Activated CD4-positive, alpha-beta T cell treated with anti-CD3 and anti-CD28 coated beads, Interleukin-10, Interleukin-2, amounts not matched to agents 100 ng/mL and 50 ng/mL, durations not matched to agents 16 hours and 8 hours (primary cell): ENCODE measurements at regions not wholly inside any gene's neighbourhood (a gene's known extent, or its start where the extent isn't known, plus 50 kb on each side); places are given as distances from the start of the nearest gene placed in this dataset.
"Not testable (repeated sequence)": the region's sequence is repeated elsewhere in the genome, so short reads cannot be mapped to it uniquely, and the experiment has no call there.

Experiments
- DNase-seq: peaks from one replicate; pipeline ENCODE4 v3.0.0-alpha.2; 2020

DNA sequence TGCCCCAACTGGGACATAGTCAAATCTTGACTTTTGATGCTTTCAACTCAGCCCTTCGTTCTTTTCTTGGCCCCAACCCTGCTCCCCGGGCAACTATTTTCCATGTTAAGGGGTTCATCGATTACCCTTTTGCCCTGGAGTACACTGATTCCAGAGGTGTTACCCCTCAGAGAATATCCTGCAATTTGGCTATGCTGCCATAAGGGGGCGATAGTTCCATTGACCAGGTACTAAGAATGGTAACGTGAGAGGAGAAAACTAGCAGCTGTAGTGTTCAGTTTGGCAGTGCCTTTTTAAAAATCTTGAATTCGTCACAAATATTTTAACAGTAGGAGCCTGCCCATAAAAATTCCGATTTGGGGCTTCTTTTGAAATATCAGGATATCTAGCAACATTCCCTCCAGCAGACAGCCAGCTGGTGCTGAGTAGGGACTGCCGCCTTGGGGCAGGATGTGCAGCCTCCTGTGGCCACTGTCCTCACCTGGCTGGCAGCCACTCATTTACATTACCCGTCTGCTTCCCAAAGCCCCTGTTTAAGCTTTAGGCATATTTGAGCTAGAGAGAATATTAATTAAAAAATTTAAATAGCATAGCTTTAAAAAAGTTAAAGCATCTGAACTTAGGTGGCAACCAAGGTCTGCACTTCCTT lies 146.3 kb upstream of the SKOR2 start:
- DNase-seq, result peak; percentile 38

DNA sequence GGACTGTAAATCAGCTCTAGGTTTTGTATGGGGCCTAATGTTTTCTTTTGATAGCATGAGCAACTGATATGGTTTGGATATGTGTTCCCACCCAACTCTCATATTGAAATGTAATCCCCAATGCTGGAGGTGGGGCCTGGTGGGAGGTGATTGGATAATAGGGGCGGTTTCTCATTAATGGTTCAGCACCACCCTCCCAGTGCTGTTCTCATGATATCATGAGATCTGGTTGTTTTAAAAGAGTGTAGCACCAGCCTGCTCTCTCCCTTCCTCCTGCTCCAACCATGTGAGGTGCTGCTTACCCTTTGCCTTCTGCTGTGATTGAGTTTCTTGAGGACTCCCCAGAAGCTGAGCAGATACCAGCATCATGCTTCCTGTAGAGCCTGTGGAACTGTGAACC lies 140.2 kb upstream of the SKOR2 start:
- no peak for DNase-seq

- no peak for DNase-seq
Measured at GRCh38 chr18:47390410-47391024, 139.1 kb upstream of the SKOR2 start.

GRCh38 chr18:47389210-47389609 lies 137.8 kb upstream of the SKOR2 start:
- no peak for DNase-seq

DNA sequence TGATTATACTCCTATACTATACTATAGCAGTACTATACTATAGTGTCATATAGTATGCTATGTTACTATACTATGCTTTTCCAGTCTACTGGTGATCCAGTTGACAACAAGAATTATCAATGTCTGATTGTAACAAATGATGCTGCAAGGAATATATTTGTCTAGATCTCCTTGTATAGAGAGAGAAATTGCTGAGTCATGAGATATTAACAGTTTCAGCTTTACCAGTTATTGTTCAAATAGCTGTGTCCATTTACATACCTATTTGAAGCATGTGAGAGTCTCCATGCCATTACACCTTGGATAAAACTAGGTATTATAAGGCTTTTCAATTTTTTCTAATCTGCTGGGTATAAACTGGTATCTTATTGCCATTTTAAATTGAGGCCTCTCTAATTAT lies 136.4 kb upstream of the SKOR2 start:
- DNase-seq, result no peak

- no peak for DNase-seq
Measured at GRCh38 chr18:47383729-47384128, 132.3 kb upstream of the SKOR2 start.

GRCh38 chr18:47381975-47382570 lies 130.6 kb upstream of the SKOR2 start:
- no peak for DNase-seq

GRCh38 chr18:47380153-47380552 lies 128.7 kb upstream of the SKOR2 start:
- no peak for DNase-seq

GRCh38 chr18:47373465-47373864 lies 122.0 kb upstream of the SKOR2 start:
- no peak for DNase-seq

- DNase-seq, result no peak
Measured at GRCh38 chr18:47370052-47370451, 118.6 kb upstream of the SKOR2 start.

DNA sequence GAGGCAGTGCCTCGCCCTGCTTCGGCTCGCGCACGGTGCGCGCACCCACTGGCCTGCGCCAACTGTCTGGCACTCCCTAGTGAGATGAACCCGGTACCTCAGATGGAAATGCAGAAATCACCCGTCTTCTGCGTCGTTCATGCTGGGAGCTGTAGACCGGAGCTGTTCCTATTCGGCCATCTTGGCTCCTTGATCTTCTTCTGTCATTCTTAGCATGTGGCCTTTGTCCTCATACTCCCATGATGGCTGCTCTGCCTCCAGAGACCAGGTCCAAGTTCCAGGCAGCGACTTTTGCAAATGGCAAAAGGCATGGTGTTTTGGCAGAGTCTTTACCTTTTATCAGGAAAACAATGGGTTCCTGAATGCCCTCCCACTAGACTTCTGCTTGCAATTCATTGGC lies 102.6 kb upstream of the SKOR2 start:
- DNase-seq, result not testable (repeated sequence)

GRCh38 chr18:47346016-47346415 lies 94.6 kb upstream of the SKOR2 start:
- no peak for DNase-seq

GRCh38 chr18:47345291-47345690 lies 93.8 kb upstream of the SKOR2 start:
- DNase-seq, result no peak

DNA sequence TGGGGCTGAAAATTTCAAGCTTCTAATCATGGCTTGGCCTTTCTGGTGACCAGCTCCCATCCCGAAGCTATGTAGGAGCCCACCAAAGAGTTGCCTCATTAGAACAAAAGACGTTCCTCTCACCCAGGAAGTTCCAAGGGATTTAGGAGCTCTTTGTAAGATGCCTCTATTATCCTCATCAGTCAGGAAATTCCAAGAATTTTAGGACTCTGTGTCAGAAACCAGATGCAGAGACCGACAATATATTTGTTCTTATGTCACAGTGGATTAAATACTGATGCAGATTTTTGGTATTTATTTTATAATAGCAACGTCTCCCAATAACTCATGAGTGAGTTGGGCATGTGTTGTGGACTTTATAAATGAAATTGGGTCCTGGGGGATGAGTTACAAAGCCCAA lies 91.8 kb upstream of the SKOR2 start:
- DNase-seq, result no peak

DNA sequence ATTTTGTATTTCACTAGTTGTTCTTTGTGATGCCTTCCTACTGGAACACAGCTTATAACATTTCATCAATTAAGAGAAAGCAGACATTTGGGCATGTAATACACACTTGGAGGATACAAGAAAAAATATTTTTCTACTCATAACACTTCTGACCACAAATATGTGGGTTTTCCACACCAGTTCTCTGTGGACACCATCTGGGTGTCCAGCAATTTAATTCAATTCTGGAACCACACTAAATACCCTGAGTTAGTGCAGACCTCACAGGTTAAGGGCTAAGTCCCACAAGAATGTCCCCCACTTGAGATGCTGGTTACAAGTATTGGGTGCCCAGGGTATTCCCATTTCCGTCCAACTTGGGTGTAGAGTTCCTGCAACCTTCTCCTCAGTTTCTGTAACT lies 91.1 kb upstream of the SKOR2 start:
- no peak for DNase-seq

GRCh38 chr18:47341678-47342077 lies 90.2 kb upstream of the SKOR2 start:
- no peak for DNase-seq

DNA sequence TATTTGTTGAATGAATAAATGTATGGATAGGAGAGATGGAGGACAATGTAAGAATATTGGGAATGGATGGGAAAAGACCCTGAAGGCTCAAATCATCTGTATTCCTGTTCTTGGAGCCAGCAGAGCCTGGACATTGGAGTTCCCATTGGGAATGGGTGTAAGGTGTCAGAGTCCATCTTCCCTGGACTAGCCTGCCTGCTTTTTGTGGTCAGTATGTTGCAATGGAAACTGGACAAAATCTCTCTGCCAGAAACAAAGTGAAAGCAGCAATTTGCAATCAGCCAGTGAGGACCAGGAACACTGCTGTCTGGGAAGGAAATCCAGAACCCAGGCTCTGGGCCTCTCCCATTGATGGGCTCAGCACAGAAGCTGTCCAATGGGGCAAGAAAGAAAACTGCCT lies 83.5 kb upstream of the SKOR2 start:
- no peak for DNase-seq

DNA sequence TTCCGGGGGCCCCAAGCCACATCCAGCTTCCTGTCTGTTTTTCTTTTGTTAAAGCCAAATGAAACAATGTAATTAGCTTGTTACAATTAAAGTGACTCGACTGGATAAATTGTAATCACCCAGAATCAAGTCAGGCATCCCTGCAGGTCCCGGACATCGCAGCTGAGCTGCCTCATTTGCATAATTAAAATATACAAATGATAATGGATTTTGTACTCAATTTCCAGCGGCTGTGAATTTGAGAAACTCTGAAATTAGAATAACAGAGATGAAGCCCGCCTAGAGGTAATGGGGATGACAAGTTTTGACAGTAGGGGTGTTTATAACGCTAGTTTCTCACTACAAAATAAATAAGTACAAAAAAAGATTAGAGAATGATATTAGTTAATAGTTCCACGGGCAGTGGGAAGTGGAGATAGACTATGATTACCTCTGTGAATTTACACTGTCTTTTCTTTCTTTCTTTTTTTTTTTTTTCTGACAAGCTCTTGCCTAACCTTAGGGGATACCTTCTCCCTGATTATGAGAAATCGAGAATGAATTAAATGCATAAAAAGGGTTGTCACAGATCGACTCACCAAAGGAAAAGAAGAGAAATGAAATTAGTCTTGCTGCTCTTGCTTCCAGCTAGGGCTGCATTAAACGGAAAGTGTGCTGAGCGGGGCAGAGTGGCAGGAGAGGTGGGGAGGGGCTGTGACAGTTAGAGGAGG lies 82.6 kb upstream of the SKOR2 start:
- no peak for DNase-seq

DNA sequence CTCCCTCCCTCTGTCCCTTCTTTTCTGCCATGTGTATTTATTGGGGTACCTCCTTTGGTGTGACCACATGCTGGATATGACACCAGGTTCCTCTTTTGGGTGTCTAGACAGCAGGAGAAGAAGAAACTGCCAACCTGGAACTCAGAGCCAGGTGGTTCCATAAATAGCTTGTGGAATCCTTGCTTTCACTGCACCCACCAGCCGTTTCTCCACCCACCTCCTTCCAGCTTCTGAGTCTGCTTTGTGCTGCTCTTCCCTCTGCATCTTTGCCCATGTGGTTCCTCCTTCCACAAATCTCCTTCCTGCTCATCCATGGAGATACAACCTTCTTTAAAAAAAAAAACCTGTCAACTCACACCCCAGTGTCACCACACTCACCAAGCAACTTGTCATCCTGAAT lies 80.2 kb upstream of the SKOR2 start:
- no peak for DNase-seq

GRCh38 chr18:47331026-47331425 lies 79.6 kb upstream of the SKOR2 start:
- no peak for DNase-seq

GRCh38 chr18:47323158-47323557 lies 71.7 kb upstream of the SKOR2 start:
- peak; percentile 65 for DNase-seq

DNA sequence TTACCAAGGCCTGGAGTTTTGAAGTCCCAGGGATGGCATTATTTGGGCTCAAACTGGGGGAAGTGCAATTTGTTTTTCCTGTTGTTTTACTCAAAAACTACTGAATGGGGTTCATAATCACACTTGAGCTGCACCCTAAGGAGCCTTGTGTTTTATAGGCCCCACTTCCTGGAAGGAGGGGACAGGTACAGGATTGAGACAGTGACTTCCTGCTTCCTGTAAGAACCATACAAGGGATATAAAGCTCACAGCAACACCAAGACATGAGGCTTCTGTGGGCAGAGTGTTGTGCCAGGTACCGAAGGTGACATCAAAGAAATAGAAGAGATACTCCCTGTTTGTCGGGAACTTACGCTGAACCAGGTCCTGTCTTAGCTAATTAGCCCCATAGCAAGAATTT lies 70.4 kb upstream of the SKOR2 start:
- peak; percentile 32 for DNase-seq

DNA sequence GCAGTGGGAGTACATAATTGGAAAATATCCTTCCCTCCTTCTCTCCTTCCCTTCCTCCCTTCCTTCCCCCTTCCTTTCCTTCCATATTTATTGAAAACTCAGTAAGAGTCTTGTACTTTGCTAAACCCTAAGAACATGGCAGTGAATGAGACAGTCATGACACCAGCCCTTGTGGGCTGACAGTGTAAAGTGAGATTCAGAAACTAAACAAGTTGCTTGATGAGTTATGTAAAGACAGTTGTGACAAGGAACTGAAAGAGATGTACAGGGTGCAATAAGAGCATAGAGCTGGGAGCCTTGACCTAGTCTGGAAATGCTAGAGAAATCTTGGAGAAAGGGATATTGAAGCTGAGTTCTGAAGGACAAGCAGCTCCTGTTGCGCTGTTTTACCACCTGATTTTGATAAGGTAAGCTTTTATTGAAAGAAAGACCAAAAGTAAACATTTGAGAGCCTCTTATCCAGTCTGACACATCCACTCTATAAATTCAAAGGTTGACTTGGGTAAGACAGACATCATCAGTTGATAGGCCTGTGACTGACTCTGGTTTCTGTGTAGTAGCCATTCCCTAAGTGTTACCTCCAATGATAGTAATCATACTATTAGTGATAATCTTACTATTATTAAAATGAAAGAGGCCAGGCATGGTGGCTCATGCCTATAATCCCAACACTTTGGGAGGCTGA lies 66.5 kb upstream of the SKOR2 start:
- no peak for DNase-seq

- no peak for DNase-seq
Measured at GRCh38 chr18:47316924-47317323, 65.5 kb upstream of the SKOR2 start.
